ENCODE measurements at regions not wholly inside any gene's neighbourhood (a gene's known extent, or its start where the extent isn't known, plus 50 kb on each side); places are given as distances from the start of the nearest gene placed in this dataset.

DNA sequence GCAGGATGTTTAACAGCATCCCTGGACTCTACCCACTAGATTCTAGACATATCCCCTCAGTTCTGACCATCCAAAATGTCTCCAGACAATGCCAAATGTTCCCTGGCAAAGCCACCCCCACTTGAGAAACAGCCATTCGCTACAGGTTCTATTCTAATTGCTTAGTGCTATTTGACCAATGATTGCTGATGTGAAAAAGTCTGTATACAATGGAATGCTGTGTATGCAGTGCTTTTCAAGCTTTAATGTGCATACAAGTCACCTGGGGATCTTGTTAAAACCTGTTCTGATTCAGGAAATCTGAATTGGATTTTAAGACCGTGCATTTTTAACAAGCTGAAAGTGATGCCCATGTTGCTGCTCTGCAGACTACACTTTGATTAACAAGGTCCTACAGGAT is 331.8 kb upstream of the KLF12 start:
- H3K27ac Mint-ChIP-seq, result no peak overlapping the region
- H3K4me1 Mint-ChIP-seq, result no peaks in the 10 kb centered on the region

GRCh38 chr13:74465271-74465670 is 331.1 kb upstream of the KLF12 start:
- Mint-ChIP-seq H3K27me3 (no peaks in the 10 kb centered on the region), H3K4me3 (no peak overlapping the region), H3K27ac (no peak overlapping the region), H3K36me3 (ENCODE audit: low read depth) (no peaks in the 10 kb centered on the region), H3K9me3 (no peaks in the 10 kb centered on the region), H3K4me1 (no peaks in the 10 kb centered on the region)
- intact Hi-C loops (cut with micrococcal nuclease), result no loop called here
- no peak for DNase-seq

More for the DNA sequence above, 331.8 kb upstream of the KLF12 start:
- no peaks in the 10 kb centered on the region for H3K36me3 Mint-ChIP-seq (ENCODE audit: low read depth)
- intact Hi-C loops (cut with micrococcal nuclease), result no loop called here
- no peak overlapping the region for H3K4me3 Mint-ChIP-seq
- no peak for DNase-seq
- no peaks in the 10 kb centered on the region for H3K9me3 Mint-ChIP-seq
- H3K27me3 Mint-ChIP-seq, result no peaks in the 10 kb centered on the region

DNA sequence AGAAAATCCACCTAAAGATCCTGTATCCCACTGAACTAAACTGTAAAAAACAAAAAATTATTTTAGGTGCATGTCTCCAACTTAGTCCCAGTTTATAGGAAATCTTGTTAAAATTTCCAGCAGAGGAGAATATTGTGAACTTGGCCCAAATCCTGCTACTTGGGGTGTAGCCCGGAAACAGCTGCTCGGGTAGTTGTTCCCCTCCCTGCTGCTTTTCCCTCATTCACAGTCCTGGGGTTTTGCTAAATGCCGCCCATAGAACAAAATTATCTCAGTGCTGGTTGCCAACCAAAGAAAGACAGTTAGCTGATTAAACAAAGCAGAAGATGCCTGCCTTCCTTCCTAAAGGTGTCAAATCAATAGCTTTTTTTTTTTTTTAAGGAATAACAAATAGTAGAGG is 330.5 kb upstream of the KLF12 start:
- no peak for DNase-seq
- no peaks in the 10 kb centered on the region for H3K9me3 Mint-ChIP-seq
- H3K27me3 Mint-ChIP-seq, result no peaks in the 10 kb centered on the region
- H3K4me3 Mint-ChIP-seq, result no peak overlapping the region
- H3K4me1 Mint-ChIP-seq, result no peaks in the 10 kb centered on the region
- no peak overlapping the region for H3K27ac Mint-ChIP-seq
- intact Hi-C loops (cut with micrococcal nuclease), result no loop called here
- no peaks in the 10 kb centered on the region for H3K36me3 Mint-ChIP-seq (ENCODE audit: low read depth)

GRCh38 chr13:74461011-74461410 is 326.8 kb upstream of the KLF12 start:
- Mint-ChIP-seq H3K27me3 (no peaks in the 10 kb centered on the region), H3K36me3 (ENCODE audit: low read depth) (no peaks in the 10 kb centered on the region), H3K4me3 (no peak overlapping the region), H3K9me3 (no peaks in the 10 kb centered on the region), H3K27ac (no peak overlapping the region), H3K4me1 (no peaks in the 10 kb centered on the region)
- intact Hi-C loops (cut with micrococcal nuclease), result no loop called here
- DNase-seq, result no peak

DNA sequence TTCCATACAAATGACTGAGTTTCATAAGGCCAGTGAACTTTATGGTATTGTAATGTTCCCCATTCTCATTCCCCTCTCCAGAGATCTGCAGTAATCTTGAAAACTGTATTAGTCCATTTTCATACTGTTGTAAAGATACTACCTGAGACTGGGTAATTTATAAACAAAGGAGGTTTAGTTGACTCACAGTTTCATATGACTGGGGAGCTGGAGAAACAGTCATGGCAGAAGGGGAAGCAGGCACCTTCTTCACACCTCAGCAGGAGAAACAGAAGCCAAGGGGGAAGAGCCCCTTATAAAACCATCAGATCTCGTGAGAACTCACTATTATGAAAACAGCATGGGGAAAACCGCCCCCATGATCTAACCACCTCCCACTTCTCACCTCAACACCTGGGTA is 318.7 kb upstream of the KLF12 start:
- intact Hi-C loops (cut with micrococcal nuclease), result no loop called here
- Mint-ChIP-seq H3K9me3 (no peaks in the 10 kb centered on the region), H3K36me3 (ENCODE audit: low read depth) (no peaks in the 10 kb centered on the region), H3K27ac (no peak overlapping the region), H3K4me3 (no peak overlapping the region), H3K27me3 (no peaks in the 10 kb centered on the region), H3K4me1 (no peaks in the 10 kb centered on the region)
- no peak for DNase-seq

GRCh38 chr13:74452176-74452575 is 318.0 kb upstream of the KLF12 start:
- no peak for DNase-seq
- no peaks in the 10 kb centered on the region for H3K9me3 Mint-ChIP-seq
- intact Hi-C loops (cut with micrococcal nuclease), result no loop called here
- no peaks in the 10 kb centered on the region for H3K4me1 Mint-ChIP-seq
- no peaks in the 10 kb centered on the region for H3K36me3 Mint-ChIP-seq (ENCODE audit: low read depth)
- H3K4me3 Mint-ChIP-seq, result no peak overlapping the region
- H3K27me3 Mint-ChIP-seq, result no peaks in the 10 kb centered on the region
- no peak overlapping the region for H3K27ac Mint-ChIP-seq

DNA sequence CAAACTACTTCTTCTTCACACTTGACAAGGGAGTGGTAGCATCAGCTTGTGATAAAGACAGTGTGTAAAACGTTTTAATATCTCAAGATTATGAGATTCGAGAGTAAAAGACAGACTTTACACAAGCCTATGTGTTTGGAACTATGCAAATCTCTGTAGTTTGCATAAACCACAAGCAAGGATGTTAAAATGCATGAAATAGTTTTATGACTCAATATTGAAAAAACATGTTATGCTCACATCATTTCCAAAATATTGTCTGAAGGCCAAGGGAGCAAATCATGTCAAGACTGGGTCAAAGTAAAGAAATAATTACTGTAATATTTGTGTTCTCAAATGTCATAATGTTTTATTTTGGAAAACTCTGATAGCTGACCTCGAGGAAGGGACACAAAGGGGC is 316.8 kb upstream of the KLF12 start:
- Mint-ChIP-seq H3K27me3 (no peaks in the 10 kb centered on the region), H3K4me1 (no peaks in the 10 kb centered on the region), H3K9me3 (no peaks in the 10 kb centered on the region), H3K36me3 (ENCODE audit: low read depth) (no peaks in the 10 kb centered on the region), H3K4me3 (no peak overlapping the region), H3K27ac (no peak overlapping the region)
- intact Hi-C loops (cut with micrococcal nuclease), result no loop called here
- DNase-seq, result no peak

- no peak overlapping the region for H3K4me3 Mint-ChIP-seq
Measured at GRCh38 chr13:74450525-74450845, 316.3 kb upstream of the KLF12 start.

DNA sequence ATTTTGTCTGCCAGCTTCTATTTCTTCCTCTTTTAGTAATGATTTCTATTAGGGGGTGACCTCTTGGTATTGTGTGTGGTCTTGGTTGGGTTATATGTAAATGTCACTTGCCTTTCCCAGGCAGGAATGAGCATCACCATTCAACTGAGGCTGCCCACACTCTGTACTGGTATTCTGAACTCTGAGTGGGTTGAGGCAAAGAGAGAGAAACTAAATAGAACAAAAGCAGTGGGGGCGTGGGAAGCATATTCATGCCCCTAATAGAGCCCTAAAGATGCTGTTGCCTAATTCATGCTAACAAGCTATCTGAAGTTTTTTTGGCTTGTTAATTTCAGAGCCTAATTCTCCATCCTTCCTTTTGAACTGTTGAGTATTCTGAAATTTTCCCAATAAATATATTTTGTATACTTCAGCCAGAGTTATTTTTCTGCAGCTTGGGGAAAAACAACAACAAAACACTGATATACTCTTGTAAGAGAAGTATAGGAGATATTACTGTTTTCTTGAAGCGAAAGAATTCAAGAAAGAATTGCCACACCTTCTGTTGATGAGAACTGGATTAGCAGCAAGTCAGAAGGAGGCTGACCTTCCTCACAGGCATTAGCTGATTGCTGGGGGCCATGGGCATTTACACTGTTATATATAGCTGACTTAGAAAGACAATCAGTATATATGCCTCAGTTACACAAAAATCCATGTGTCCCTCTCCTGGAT is 315.8 kb upstream of the KLF12 start:
- H3K27me3 Mint-ChIP-seq, result no peaks in the 10 kb centered on the region
- no peaks in the 10 kb centered on the region for H3K4me1 Mint-ChIP-seq
- H3K27ac Mint-ChIP-seq, result no peak overlapping the region
- H3K9me3 Mint-ChIP-seq, result no peaks in the 10 kb centered on the region
- H3K36me3 Mint-ChIP-seq (ENCODE audit: low read depth), result no peaks in the 10 kb centered on the region
- intact Hi-C loops (cut with micrococcal nuclease), result no loop called here
- H3K4me3 Mint-ChIP-seq, result no peak overlapping the region
- DNase-seq, result no peak

More at GRCh38 chr13:74450525-74450845, 316.3 kb upstream of the KLF12 start:
- H3K4me1 Mint-ChIP-seq, result no peaks in the 10 kb centered on the region
- no peaks in the 10 kb centered on the region for H3K9me3 Mint-ChIP-seq
- intact Hi-C loops (cut with micrococcal nuclease), result no loop called here
- H3K36me3 Mint-ChIP-seq (ENCODE audit: low read depth), result no peaks in the 10 kb centered on the region
- DNase-seq, result no peak
- no peaks in the 10 kb centered on the region for H3K27me3 Mint-ChIP-seq
- no peak overlapping the region for H3K27ac Mint-ChIP-seq

DNA sequence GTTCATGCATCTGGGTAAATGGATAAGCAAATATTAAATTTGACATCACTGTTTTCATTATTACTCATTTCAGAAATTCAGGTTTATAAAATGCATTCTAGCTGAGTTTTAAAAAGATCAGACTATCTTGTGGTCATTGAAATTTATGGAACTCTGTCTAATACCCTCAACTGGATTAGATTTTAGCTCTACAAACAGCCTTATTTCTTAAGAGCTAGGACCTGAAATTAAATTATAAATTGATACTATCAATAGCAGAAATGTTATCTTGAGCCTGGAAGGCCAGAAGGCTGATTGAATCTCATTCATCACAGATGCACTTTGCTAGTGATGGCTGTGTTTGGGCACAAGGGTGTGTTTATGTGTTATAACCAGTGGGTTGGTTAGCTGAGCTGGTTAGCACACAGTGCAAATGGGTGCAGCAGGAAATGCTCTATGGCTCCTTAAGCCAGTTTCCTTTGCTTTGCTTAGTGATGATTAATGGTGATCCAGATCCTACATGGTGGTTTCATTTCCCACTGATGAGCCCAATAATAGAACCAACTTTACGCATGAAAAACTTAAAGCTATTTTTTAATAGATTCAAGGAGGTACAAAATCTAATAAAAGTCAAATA is 310.8 kb upstream of the KLF12 start:
- Mint-ChIP-seq H3K9me3 (no peaks in the 10 kb centered on the region), H3K4me3 (no peak overlapping the region), H3K4me1 (no peaks in the 10 kb centered on the region), H3K27me3 (no peaks in the 10 kb centered on the region), H3K27ac (no peak overlapping the region), H3K36me3 (ENCODE audit: low read depth) (no peaks in the 10 kb centered on the region)
- DNase-seq, result no peak
- intact Hi-C loops (cut with micrococcal nuclease), result no loop called here

- Mint-ChIP-seq H3K27ac (no peak overlapping the region), H3K4me1 (no peaks in the 10 kb centered on the region)
- intact Hi-C loops (cut with micrococcal nuclease), result no loop called here
Measured at GRCh38 chr13:74444161-74444571, 310.0 kb upstream of the KLF12 start.

GRCh38 chr13:74443631-74444030 is 309.4 kb upstream of the KLF12 start:
- H3K27ac Mint-ChIP-seq, result no peak overlapping the region
- H3K36me3 Mint-ChIP-seq (ENCODE audit: low read depth), result no peaks in the 10 kb centered on the region
- no peaks in the 10 kb centered on the region for H3K27me3 Mint-ChIP-seq
- intact Hi-C loops (cut with micrococcal nuclease), result no loop called here
- DNase-seq, result no peak
- no peaks in the 10 kb centered on the region for H3K4me1 Mint-ChIP-seq
- H3K9me3 Mint-ChIP-seq, result no peaks in the 10 kb centered on the region
- no peak overlapping the region for H3K4me3 Mint-ChIP-seq

More at GRCh38 chr13:74444161-74444571, 310.0 kb upstream of the KLF12 start:
- no peaks in the 10 kb centered on the region for H3K27me3 Mint-ChIP-seq
- no peaks in the 10 kb centered on the region for H3K36me3 Mint-ChIP-seq (ENCODE audit: low read depth)
- H3K4me3 Mint-ChIP-seq, result no peak overlapping the region
- DNase-seq, result no peak
- H3K9me3 Mint-ChIP-seq, result no peaks in the 10 kb centered on the region

DNA sequence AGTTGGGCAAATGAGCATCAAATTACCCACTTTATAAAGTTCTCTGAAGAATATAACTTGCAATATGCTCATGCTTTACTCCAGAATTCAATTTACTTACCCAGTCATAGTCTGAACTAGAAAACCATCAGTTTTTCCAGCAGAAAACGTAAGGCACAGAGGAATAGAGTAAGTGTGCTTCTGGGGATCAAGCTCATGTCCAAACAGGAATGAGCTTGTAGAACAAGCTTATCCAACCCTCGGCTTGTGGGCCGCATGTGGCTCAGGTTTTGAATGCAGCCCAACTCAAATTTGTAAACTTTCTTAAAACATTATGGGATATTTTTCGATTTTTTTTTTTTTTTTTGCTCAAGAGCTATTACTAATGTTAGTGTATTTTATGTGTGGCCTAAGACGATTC is 308.5 kb upstream of the KLF12 start:
- Mint-ChIP-seq H3K9me3 (no peaks in the 10 kb centered on the region), H3K27me3 (no peaks in the 10 kb centered on the region), H3K36me3 (ENCODE audit: low read depth) (no peaks in the 10 kb centered on the region), H3K27ac (no peak overlapping the region), H3K4me3 (no peak overlapping the region), H3K4me1 (no peaks in the 10 kb centered on the region)
- intact Hi-C loops (cut with micrococcal nuclease), result no loop called here
- no peak for DNase-seq

GRCh38 chr13:74438901-74439300 is 304.7 kb upstream of the KLF12 start:
- Mint-ChIP-seq H3K4me3 (no peak overlapping the region), H3K27ac (no peak overlapping the region), H3K36me3 (ENCODE audit: low read depth) (no peaks in the 10 kb centered on the region), H3K9me3 (no peaks in the 10 kb centered on the region), H3K4me1 (no peaks in the 10 kb centered on the region), H3K27me3 (no peaks in the 10 kb centered on the region)
- no peak for DNase-seq
- intact Hi-C loops (cut with micrococcal nuclease), result no loop called here

GRCh38 chr13:74434782-74435181 is 300.6 kb upstream of the KLF12 start:
- H3K4me3 Mint-ChIP-seq, result no peak overlapping the region
- intact Hi-C loops (cut with micrococcal nuclease), result no loop called here
- H3K27ac Mint-ChIP-seq, result no peak overlapping the region
- no peaks in the 10 kb centered on the region for H3K9me3 Mint-ChIP-seq
- DNase-seq, result no peak
- no peaks in the 10 kb centered on the region for H3K4me1 Mint-ChIP-seq
- no peaks in the 10 kb centered on the region for H3K27me3 Mint-ChIP-seq
- no peaks in the 10 kb centered on the region for H3K36me3 Mint-ChIP-seq (ENCODE audit: low read depth)

All from activated CD4-positive, alpha-beta T cell treated with anti-CD3 and anti-CD28 coated beads, Interleukin-2, amount 10 ng/mL, durations not matched to agents 24 days and 14 days (primary cell).